GM18951 (cell line): ENCODE measurements at regions not wholly inside any gene's neighbourhood (a gene's known extent, or its start where the extent isn't known, plus 50 kb on each side); places are given as distances from the start of the nearest gene placed in this dataset.
"Not testable (repeated sequence)": the region's sequence is repeated elsewhere in the genome, so short reads cannot be mapped to it uniquely, and the experiment has no call there.

Source experiments
- POLR2A ChIP-seq: IDR thresholded peaks from 4 replicates; pipeline ENCODE4 v1.6.1; 2011; ENCODE audit warnings: mild to moderate bottlenecking; ENCODE audit not compliant: insufficient read length, insufficient read depth; ENCODE audit errors: extremely low read depth
- in situ Hi-C: fragments of 300-500 bp; cut with MboI; formaldehyde crosslinking; loops from one replicate; pipeline ENCODE4 v1.12.0; 2022; ENCODE audit warnings: low sequenced_read_pairs, mixed read lengths, inconsistent platforms; ENCODE audit not compliant: unreplicated experiment

- in situ Hi-C loops, result no loop called here
- no peak for TF ChIP-seq POLR2A
These were observed 556.9 kb upstream of the RBFOX1 start for GRCh38 chr16:6775712-6776111.

- no peak for TF ChIP-seq POLR2A
- in situ Hi-C loops, result no loop called here
These were observed 560.7 kb upstream of the RBFOX1 start for GRCh38 chr16:6771956-6772355.

DNA sequence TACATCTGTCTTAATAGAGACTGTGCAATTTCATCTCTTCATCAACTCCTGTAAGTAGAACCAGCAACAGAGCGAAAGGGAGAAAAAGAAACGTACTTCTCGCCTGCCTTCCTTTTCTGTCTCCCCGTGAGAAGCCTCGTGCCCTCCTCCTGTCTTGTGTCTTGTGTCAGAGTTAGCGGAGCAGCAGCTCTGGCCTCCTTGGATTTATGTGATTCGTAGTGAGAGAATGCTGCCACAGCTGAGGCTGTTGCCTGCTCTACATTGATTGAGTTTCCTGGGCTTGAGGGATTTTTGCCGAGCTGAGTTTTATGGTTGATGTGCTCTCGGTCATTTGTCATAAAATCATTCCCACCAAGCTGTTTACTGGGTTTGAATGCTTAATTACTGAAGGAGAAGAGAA lies 579.1 kb upstream of the RBFOX1 start:
- in situ Hi-C loops, result no loop called here
- TF ChIP-seq POLR2A, result no peak

DNA sequence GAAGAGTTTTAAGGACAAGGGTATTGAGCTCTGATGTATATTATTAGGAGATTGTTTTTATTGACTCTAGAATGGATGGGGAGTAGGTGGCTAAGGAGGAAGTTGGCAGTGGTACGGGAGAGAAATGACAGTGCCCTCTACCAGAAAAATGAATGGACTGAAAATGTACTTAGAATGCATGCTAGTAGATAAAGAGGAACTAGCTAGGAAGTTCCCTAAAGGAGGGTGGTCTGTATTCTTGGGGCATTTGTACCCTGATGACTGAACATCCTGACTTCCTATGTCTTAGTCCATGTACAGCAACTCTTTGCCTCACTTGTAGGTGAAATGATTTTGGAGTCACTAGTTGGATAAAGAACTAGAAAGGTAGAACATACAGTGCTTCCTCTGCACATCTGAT lies 581.5 kb upstream of the RBFOX1 start:
- in situ Hi-C loops, result no loop called here
- no peak for TF ChIP-seq POLR2A

DNA sequence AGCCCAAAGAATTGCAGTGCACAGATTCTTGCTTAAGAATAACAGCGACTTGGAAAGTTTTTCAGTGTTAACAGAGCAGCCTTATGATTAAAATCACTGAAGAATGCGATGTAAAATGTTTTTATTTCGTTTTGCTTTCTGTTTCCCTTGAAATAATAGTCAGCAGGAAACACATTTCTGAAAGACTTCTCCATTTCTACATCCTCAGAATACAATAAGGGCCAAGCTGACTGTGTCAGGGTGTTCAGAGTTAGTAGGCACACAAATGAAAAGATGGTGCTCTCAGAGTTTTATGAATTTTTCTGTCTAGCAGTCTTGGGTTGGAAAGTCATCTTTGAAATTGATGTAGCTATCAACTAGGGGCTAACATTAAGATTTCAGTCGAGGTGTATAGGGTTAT lies 582.9 kb upstream of the RBFOX1 start:
- in situ Hi-C loops, result no loop called here
- TF ChIP-seq POLR2A, result no peak

DNA sequence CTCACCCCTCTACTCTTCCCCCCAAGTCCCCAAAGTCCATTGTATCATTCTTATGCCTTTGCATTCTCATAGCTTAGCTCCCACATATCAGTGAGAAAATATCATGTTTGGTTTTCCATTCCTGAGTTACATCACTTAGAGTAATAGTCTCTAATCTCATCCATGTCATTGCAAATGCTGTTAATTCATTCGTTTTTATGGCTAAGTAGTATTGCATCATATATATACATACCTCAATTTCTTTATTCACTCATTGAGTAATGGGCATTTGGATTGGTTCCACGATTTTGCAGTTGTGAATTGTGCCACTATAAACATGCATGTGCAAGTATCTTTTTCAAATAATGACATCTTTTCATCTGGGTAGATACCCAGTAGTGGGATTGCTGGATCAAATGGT lies 596.3 kb upstream of the RBFOX1 start:
- in situ Hi-C loops, result not testable (repeated sequence)

DNA sequence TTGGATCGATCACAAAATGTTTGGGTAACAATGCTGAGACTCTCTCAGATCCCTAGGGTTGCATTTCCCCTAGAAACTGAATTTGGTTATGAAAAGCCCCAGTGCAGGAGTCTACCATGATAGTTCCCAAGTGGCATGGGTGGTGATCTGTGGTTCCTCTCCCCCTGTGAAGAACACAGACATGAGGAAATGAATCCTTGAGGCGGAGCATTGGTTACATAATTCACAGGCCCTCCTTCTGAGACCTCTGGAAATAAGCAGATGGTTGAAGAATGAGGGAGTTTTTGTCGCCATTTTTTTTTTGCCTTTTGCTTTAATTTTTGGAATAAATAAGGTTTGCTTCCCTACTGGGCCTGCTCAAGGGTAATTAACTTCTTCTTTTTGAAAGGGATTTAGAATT lies 597.0 kb upstream of the RBFOX1 start:
- no peak for TF ChIP-seq POLR2A
- in situ Hi-C loops, result no loop called here

GRCh38 chr16:6732166-6732565 lies 600.5 kb upstream of the RBFOX1 start:
- no peak for TF ChIP-seq POLR2A
- in situ Hi-C loops, result no loop called here

DNA sequence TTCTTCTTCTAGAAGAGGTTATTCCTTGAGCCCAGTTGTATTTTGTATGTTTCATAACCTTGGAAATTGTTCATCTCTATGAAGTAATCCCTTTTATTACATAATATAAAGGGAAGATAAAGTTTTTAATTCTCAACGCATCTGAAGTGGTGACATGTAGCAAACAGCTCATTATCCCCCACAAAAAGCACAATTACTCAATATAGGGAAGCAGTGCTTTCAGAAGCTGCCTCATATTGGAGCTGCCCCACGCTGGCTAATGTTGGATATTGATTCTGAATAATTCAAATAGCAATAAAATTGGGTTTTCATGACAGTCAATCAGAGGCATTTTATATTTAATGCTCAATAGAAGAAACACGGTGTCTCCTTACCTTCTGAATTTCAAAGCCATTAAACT lies 604.3 kb upstream of the RBFOX1 start:
- no peak for TF ChIP-seq POLR2A
- in situ Hi-C loops, result no loop called here

DNA sequence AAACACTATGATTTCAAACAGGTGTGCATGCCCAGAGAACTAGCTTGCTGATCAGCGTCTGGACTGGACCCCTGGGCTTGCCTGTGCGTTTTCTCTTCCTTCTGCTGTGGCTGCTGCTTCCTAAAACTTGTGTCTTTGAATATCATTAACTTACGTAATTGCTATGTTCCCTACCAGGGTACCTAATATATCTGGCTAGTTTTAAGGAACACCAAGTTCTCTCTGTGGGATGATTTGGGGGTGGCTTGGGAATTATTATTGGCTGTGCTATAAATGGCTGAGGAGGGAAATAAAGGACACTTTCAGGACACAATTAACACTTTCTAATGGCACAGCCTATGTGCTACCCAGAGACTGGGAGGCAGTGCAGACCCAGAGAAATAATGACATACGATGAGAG lies 606.0 kb upstream of the RBFOX1 start:
- in situ Hi-C loops, result no loop called here
- TF ChIP-seq POLR2A, result no peak

DNA sequence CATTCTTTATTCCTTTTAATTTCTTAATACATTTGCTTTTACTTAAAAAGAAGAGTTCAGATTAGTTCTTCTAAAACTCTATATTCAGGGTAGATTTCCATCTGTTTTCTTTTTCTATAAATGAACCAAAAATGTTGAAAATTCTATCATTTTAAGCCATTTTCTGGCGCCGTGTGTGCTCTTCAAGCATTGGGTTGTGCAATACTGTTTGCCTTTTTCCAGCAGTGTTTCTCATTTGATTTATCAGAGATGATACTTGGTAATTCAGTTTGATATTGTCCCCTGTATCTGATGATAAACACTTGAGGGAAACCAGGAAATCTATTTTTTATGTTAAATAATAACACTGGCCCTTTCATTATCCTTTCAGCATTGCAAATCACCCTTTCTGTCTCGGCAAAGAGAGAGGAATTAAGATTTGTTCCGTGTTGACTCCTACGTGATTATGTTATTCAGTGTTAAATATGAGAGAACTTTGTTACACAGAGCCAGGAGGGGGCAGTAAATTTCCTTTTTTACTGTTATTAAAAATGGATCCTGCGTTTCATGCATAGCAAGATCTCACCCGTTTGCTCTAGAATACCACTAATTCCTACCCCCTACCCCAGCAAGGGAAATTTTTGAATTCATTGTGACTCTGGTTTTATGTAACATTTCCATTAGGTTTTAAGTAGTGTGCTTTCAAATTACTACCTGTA lies 606.9 kb upstream of the RBFOX1 start:
- no peak for TF ChIP-seq POLR2A
- in situ Hi-C loops, result no loop called here

- in situ Hi-C loops, result not testable (repeated sequence)
These were observed 607.4 kb upstream of the RBFOX1 start for GRCh38 chr16:6725206-6725605.

DNA sequence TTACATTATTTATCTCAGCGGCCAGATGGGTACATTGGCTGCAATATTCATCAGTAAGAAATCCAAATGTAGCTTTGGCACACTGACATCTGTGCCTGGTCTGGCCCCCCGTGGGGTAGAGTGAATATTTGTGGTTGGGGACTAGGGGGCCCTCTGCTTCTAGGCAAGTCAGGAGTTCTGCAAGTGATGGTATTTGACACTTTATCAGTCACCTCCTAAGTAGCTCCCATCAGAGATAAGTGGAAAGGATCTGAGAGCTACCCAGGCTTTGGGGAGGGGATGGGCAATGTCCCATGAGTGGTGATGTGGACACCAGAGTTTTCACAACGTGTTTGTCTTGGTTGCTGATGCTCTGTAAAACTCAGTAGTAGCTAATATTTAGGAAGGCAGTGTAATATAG lies 609.9 kb upstream of the RBFOX1 start:
- in situ Hi-C loops, result no loop called here
- TF ChIP-seq POLR2A, result no peak

DNA sequence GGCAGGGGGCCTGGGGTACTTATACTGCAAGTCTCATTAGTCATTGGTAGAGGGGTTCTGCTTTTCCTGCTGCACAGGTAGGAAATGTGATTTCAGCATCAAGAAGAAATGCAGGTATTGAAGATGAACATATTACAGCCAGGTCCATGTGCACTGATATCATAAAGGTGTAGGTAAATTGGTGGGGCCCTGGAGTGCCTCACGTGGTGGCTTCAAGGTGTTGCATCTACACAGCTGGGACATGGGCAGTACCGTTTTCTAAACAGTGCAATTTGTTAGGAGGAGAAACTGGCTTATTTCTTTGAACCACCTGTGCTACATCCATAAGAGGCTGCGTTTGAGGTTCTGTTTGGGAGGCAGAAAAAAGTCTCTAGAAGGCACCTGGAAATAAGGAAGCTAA lies 618.1 kb upstream of the RBFOX1 start:
- TF ChIP-seq POLR2A, result no peak
- in situ Hi-C loops, result no loop called here

GRCh38 chr16:6709736-6710135 lies 622.9 kb upstream of the RBFOX1 start:
- TF ChIP-seq POLR2A, result no peak
- in situ Hi-C loops, result no loop called here
